GM12878 (cell line): ENCODE measurements at regions not wholly inside any gene's neighbourhood (a gene's known extent, or its start where the extent isn't known, plus 50 kb on each side); places are given as distances from the start of the nearest gene placed in this dataset.

Source experiments
- ATAC-seq: fragments of 200-7000 bp; cut with Tn5 transposase; 3 replicates; pipeline ENCODE4 v1.9.1; 2020; ENCODE audit warnings: mild to moderate bottlenecking, moderate library complexity
- BruUV-seq: library from RNA; stranded (reverse); fragments of 400-500 nt; replicated peaks from 2 replicates; lab custom pipeline; 2021; lab: Mats Ljungman, UMichigan
- CTCF ChIA-PET: fragments of 300-600 bp; sonication (Branson Sonifier 250); formaldehyde crosslinking; extraction: SDS; loops from one replicate; lab custom pipeline; 2021; ENCODE audit warnings: inconsistent platforms; lab: Yijun Ruan, JAX
- POLR2A ChIA-PET: fragments of 350-600 bp; formaldehyde crosslinking; extraction: SDS; loops from one replicate; lab custom pipeline; 2021; ENCODE audit warnings: inconsistent platforms; lab: Charles Lee
- RAD21 ChIA-PET: fragments of 300-600 bp; sonication (Branson Sonifier 250); formaldehyde crosslinking; loops from one replicate; lab custom pipeline; 2023; ENCODE audit warnings: antibody characterized with exemption; ENCODE audit not compliant: unreplicated experiment; lab: Charles Lee
- SMC1A ChIA-PET: fragments of 300-600 bp; sonication (Branson Sonifier 250); formaldehyde crosslinking; loops from one replicate; lab custom pipeline; 2023; ENCODE audit not compliant: unreplicated experiment, uncharacterized antibody; lab: Charles Lee
- DNase-seq: peaks from one replicate; pipeline ENCODE4 v3.0.0-alpha.2; 2011; ENCODE audit warnings: low read depth, low spot score
- FAIRE-seq: peaks from 3 replicates; lab custom pipeline; 2011; peaks lifted over from hg19 to GRCh38; lab: Jason Lieb, UNC
- H2AFZ ChIP-seq: 2 replicates; pipeline ENCODE4 v1.6.0; 2011; ENCODE audit warnings: low read depth, low read length, control low read depth; ENCODE audit not compliant: control insufficient read depth
- H3K27ac ChIP-seq: 2 replicates; pipeline ENCODE4 v1.5.1; 2011; ENCODE audit warnings: control low read depth; ENCODE audit not compliant: control insufficient read depth, insufficient read depth
- H3K27me3 ChIP-seq, 2 experiments: replicated peaks in 1 of 2; 2 replicates each; pipeline versions ENCODE4 v1.6.0 to v1.6.1; 2011; ENCODE audit warnings: low read length in 1 of 2; ENCODE audit not compliant: control insufficient read depth in 2 of 2, insufficient read depth in 2 of 2
- H3K36me3 ChIP-seq, 2 experiments: 2 replicates each; pipeline ENCODE4 v1.5.1; 2011; ENCODE audit warnings: low read length in 1 of 2; ENCODE audit not compliant: control insufficient read depth in 2 of 2, insufficient read depth in 2 of 2
- H3K4me1 ChIP-seq: 2 replicates; pipeline ENCODE4 v1.6.1; 2011; ENCODE audit warnings: mild to moderate bottlenecking, low read length, moderate library complexity, mixed read lengths; ENCODE audit not compliant: control insufficient read depth, insufficient read depth
- H3K4me2 ChIP-seq: 2 replicates; pipeline ENCODE4 v1.6.0; 2011; ENCODE audit warnings: control low read depth; ENCODE audit not compliant: control insufficient read depth, insufficient read depth
- H3K4me3 ChIP-seq: fragments of 200-600 bp; sonication (generic); 2 replicates; pipeline ENCODE4 v1.5.1; 2016
- H3K79me2 ChIP-seq: 2 replicates; pipeline ENCODE4 v1.6.0; 2011; ENCODE audit warnings: low read length; ENCODE audit not compliant: control insufficient read depth, insufficient read depth
- H3K9ac ChIP-seq: 2 replicates; pipeline ENCODE4 v1.8.0; 2011; ENCODE audit warnings: low read length, control low read depth, mixed read lengths; ENCODE audit not compliant: control insufficient read depth, insufficient read depth
- H3K9me3 ChIP-seq: replicated peaks from 3 replicates; pipeline ENCODE4 v1.5.1; 2011; ENCODE audit warnings: mild to moderate bottlenecking, low read length; ENCODE audit not compliant: control insufficient read depth, insufficient read depth
- H4K20me1 ChIP-seq: 2 replicates; pipeline ENCODE4 v1.6.0; 2011; ENCODE audit not compliant: control insufficient read depth, insufficient read depth
- CBX5 ChIP-seq: sonication (generic); IDR thresholded peaks from 2 replicates; pipeline ENCODE4 v1.6.1; 2016; ENCODE audit warnings: low read depth, moderate library complexity, mild to moderate bottlenecking, inconsistent platforms
- CUX1 ChIP-seq: IDR thresholded peaks from 2 replicates; pipeline ENCODE4 v1.6.1; 2012; ENCODE audit warnings: improper control_type of control experiment, low read depth, low read length; ENCODE audit not compliant: insufficient replicate concordance
- EZH2 ChIP-seq: IDR thresholded peaks from 2 replicates; pipeline ENCODE4 v1.6.1; 2012; ENCODE audit warnings: low read depth, mild to moderate bottlenecking, control low read depth, inconsistent platforms, low read length, borderline replicate concordance; ENCODE audit not compliant: control insufficient read depth
- FOXK2 ChIP-seq: fragments of 450-650 bp; IDR thresholded peaks from 2 replicates; pipeline ENCODE4 v1.6.1; 2017; ENCODE audit warnings: mild to moderate bottlenecking, moderate library complexity
- NFIC ChIP-seq: IDR thresholded peaks from 2 replicates; pipeline ENCODE4 v1.6.1; 2012; ENCODE audit warnings: low read depth, mild to moderate bottlenecking, inconsistent platforms, low read length, moderate library complexity
- PAX8 ChIP-seq: fragments of 450-650 bp; IDR thresholded peaks from 2 replicates; pipeline ENCODE4 v1.6.1; 2017; ENCODE audit warnings: mild to moderate bottlenecking, moderate library complexity
- POLR2AphosphoS5 ChIP-seq: IDR thresholded peaks from 2 replicates; pipeline ENCODE4 v1.6.1; 2011; ENCODE audit warnings: mild to moderate bottlenecking, low read length, inconsistent platforms
- RAD51 ChIP-seq: fragments of 450-650 bp; IDR thresholded peaks from 2 replicates; pipeline ENCODE4 v1.6.1; 2016; ENCODE audit warnings: moderate library complexity, mild to moderate bottlenecking, inconsistent platforms
- TARDBP ChIP-seq: IDR thresholded peaks from 2 replicates; pipeline ENCODE4 v1.6.1; 2016; ENCODE audit warnings: borderline replicate concordance
- ZBED1 ChIP-seq: IDR thresholded peaks from 2 replicates; pipeline ENCODE4 v1.6.1; 2016; ENCODE audit warnings: borderline replicate concordance
- ZNF384 ChIP-seq: IDR thresholded peaks from 2 replicates; pipeline ENCODE4 v1.6.1; 2012; ENCODE audit warnings: low read depth, mild to moderate bottlenecking, low read length, improper control_type of control experiment, borderline replicate concordance
- WGBS: methylation state at CpG from one replicate; pipeline ENCODE4 v1.1.6; 2016; ENCODE audit warnings: low lambda C conversion rate; ENCODE audit not compliant: insufficient replicate concordance, insufficient coverage; ENCODE audit errors: missing lambda C conversion rate; 5-methylcytosine and 5-hydroxymethylcytosine counted together
- in situ Hi-C: fragments of 300-500 bp; cut with MboI; formaldehyde crosslinking; loops from 9 replicates; pipeline ENCODE4 v1.14.3; 2018; ENCODE audit warnings: mixed read lengths
- intact Hi-C: fragments of 100-400 bp; cut with micrococcal nuclease; formaldehyde crosslinking; loops from one replicate; pipeline ENCODE4 v1.14.2; 2022; ENCODE audit not compliant: unreplicated experiment
- TF ChIP-seq, protein P1 (sequence below): IDR thresholded peaks from 2 replicates; pipeline ENCODE4 v1.6.1; 2012; ENCODE audit warnings: low read depth, low read length, improper control_type of control experiment
- TF ChIP-seq, protein P2 (sequence below): fragments of 450-650 bp; IDR thresholded peaks from 2 replicates; pipeline ENCODE4 v1.6.1; 2017; ENCODE audit warnings: mild to moderate bottlenecking, moderate library complexity

DNA sequence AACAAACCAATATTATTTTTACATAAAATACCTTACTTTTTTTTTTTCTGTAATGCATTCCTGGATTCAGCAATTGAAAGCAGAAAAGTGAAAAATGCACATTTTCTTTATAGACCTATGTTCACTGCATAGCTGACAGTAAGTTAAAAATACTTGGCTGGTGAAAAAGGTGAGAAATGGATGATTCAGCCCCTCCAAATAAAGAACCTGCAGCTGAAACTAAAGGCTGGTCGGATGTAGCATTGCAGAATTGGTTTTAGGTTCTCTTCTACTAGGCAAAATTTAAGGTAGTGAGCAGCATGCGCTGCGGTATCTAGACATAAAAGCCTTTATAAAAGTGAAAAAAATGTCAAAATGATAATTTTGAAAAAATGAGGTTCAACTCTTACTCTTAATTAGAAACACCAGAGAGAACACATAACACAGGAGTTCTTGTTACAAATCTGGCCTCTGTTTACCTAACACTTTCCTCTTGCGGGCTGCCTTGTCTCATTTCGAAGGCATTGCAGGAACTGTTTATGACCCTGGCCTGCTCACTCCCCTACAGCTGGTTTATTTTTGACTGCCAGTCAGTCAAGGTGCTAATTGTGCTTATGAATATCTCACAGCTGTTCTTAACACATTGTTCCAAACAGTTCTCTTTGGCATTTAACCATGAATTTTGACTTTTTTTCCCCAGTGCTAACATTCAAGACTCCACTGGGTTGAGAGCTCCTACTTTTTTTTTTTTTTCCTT is 455.4 kb upstream of the TBL1XR1 start (continued):
- TF ChIP-seq CUX1 (no peak), ZNF384 (no peak), RAD51 (no peak), TARDBP (no peak), PAX8 (no peak)
- TF ChIP-seq, all 136 proteins: peak for 0

DNA sequence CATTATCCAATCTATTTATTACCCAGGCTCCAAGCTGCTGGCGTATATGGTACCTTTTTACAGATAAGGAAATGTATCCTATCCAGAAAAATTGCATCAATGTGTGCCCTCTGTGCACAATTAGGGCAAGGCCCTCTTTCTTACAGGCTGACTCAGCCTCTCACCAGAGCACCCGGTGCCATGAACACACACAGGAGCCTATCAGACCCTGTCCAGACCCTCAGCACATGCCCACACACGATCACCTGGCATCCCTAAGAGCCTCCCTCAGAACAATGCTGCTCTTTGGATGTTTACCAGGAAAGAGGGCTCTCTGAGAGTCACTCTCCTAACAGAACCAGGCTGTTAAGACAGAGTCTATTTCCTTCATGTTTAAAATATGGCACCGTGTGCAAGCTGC is 460.0 kb upstream of the TBL1XR1 start:
- DNase-seq (no peak), FAIRE-seq (no peak), ATAC-seq (no peak)
- BruUV-seq = no TSS peak
- H3K9me3 ChIP-seq = no peaks in the 10 kb centered on the region
- no peak overlapping the region for H3K4me3 ChIP-seq
- H3K36me3 ChIP-seq = no peaks in the 10 kb centered on the region
- WGBS = 9% methylated on average over 4 of the region's 4 CpGs
- no peaks in the 10 kb centered on the region for H3K79me2 ChIP-seq
- H4K20me1 ChIP-seq = no peaks in the 10 kb centered on the region
- no peak overlapping the region for H2AFZ ChIP-seq
- no peak overlapping the region for H3K4me2 ChIP-seq
- RAD21 ChIA-PET = no interaction called here
- no peaks in the 10 kb centered on the region for H3K27me3 ChIP-seq
- H3K27ac ChIP-seq = no peak overlapping the region
- SMC1A ChIA-PET = no interaction called here
- H3K4me1 ChIP-seq = no peaks in the 10 kb centered on the region
- POLR2A ChIA-PET = no interaction called here
- in situ Hi-C loops (no loop called here), intact Hi-C loops (no loop called here)
- CTCF ChIA-PET = no interaction called here
- no peak overlapping the region for H3K9ac ChIP-seq
- TF ChIP-seq, protein P1, sequence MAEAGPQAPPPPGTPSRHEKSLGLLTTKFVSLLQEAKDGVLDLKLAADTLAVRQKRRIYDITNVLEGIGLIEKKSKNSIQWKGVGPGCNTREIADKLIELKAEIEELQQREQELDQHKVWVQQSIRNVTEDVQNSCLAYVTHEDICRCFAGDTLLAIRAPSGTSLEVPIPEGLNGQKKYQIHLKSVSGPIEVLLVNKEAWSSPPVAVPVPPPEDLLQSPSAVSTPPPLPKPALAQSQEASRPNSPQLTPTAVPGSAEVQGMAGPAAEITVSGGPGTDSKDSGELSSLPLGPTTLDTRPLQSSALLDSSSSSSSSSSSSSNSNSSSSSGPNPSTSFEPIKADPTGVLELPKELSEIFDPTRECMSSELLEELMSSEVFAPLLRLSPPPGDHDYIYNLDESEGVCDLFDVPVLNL = no peak
- TF ChIP-seq CBX5 (no peak), ZBED1 (no peak), FOXK2 (no peak), EZH2 (no peak), POLR2AphosphoS5 (no peak), NFIC (no peak)
- TF ChIP-seq, protein P2, sequence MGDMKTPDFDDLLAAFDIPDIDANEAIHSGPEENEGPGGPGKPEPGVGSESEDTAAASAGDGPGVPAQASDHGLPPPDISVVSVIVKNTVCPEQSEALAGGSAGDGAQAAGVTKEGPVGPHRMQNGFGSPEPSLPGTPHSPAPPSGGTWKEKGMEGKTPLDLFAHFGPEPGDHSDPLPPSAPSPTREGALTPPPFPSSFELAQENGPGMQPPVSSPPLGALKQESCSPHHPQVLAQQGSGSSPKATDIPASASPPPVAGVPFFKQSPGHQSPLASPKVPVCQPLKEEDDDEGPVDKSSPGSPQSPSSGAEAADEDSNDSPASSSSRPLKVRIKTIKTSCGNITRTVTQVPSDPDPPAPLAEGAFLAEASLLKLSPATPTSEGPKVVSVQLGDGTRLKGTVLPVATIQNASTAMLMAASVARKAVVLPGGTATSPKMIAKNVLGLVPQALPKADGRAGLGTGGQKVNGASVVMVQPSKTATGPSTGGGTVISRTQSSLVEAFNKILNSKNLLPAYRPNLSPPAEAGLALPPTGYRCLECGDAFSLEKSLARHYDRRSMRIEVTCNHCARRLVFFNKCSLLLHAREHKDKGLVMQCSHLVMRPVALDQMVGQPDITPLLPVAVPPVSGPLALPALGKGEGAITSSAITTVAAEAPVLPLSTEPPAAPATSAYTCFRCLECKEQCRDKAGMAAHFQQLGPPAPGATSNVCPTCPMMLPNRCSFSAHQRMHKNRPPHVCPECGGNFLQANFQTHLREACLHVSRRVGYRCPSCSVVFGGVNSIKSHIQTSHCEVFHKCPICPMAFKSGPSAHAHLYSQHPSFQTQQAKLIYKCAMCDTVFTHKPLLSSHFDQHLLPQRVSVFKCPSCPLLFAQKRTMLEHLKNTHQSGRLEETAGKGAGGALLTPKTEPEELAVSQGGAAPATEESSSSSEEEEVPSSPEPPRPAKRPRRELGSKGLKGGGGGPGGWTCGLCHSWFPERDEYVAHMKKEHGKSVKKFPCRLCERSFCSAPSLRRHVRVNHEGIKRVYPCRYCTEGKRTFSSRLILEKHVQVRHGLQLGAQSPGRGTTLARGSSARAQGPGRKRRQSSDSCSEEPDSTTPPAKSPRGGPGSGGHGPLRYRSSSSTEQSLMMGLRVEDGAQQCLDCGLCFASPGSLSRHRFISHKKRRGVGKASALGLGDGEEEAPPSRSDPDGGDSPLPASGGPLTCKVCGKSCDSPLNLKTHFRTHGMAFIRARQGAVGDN = no peak
